ENCODE measurements at regions not wholly inside any gene's neighbourhood (a gene's known extent, or its start where the extent isn't known, plus 50 kb on each side); places are given as distances from the start of the nearest gene placed in this dataset.

- DNase-seq (no peak), ATAC-seq (no peak)
- POLR2A ChIA-PET, result no interaction called here
- Mint-ChIP-seq H3K4me3 (no peak overlapping the region), H3K27me3 (peaks cover 0 to 9% (median 2%) of the 10 kb centered on the region in 5 donors), H3K36me3 (no peaks in the 10 kb centered on the region), H3K9me3 (peaks cover 0 to 2% (median 0%) of the 10 kb centered on the region in 9 donors), H3K4me1 (no peaks in the 10 kb centered on the region), H3K27ac (no peak overlapping the region)
Measured at GRCh38 chr16:75916451-75916850, 190.2 kb upstream of the CPHXL start.

DNA sequence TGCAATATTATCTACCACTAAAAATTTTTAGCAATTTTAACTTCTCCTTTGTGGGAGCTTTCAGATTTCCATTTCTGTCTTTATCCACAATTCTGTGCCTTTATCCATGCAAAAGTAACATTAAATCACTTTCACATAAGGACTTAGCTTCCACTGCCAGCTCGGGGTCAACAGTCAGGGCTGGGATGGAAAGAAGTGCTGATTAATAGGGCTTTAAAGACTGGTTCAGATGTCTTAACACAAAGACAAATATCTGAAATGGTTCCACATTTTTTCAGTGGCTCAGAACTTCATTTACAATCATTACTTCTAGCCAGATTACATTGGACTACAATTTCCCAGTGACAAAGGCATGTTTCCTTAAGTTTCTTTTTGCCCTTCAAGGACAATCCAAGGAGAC, 191.8 kb upstream of the CPHXL start:
- Mint-ChIP-seq H3K36me3 (no peaks in the 10 kb centered on the region), H3K4me3 (no peak overlapping the region), H3K27ac (no peak overlapping the region), H3K27me3 (peaks cover 2 to 9% (median 5%) of the 10 kb centered on the region in 5 donors), H3K4me1 (no peaks in the 10 kb centered on the region), H3K9me3 (peaks cover 0 to 2% (median 0%) of the 10 kb centered on the region in 9 donors)
- POLR2A ChIA-PET, result no interaction called here
- DNase-seq, result no peak
- no peak for ATAC-seq

- Mint-ChIP-seq H3K4me3 (no peak overlapping the region), H3K36me3 (no peaks in the 10 kb centered on the region), H3K27me3 (peaks cover 0 to 9% (median 2%) of the 10 kb centered on the region in 5 donors), H3K27ac (no peak overlapping the region), H3K4me1 (no peaks in the 10 kb centered on the region), H3K9me3 (peaks cover 0 to 2% (median 0%) of the 10 kb centered on the region in 9 donors)
- POLR2A ChIA-PET, result no interaction called here
- ATAC-seq (no peak), DNase-seq (no peak)
Measured at GRCh38 chr16:75919664-75920063, 193.4 kb upstream of the CPHXL start.

- POLR2A ChIA-PET, result no interaction called here
- Mint-ChIP-seq H3K27me3 (peaks cover 0 to 9% (median 3%) of the 10 kb centered on the region in 5 donors), H3K27ac (no peak overlapping the region), H3K36me3 (no peaks in the 10 kb centered on the region), H3K4me3 (no peak overlapping the region), H3K9me3 (peaks cover 0 to 6% (median 0%) of the 10 kb centered on the region in 9 donors), H3K4me1 (no peaks in the 10 kb centered on the region)
- no peak for ATAC-seq
- no peak for DNase-seq
Measured at GRCh38 chr16:75921281-75921680, 195.0 kb upstream of the CPHXL start.

DNA sequence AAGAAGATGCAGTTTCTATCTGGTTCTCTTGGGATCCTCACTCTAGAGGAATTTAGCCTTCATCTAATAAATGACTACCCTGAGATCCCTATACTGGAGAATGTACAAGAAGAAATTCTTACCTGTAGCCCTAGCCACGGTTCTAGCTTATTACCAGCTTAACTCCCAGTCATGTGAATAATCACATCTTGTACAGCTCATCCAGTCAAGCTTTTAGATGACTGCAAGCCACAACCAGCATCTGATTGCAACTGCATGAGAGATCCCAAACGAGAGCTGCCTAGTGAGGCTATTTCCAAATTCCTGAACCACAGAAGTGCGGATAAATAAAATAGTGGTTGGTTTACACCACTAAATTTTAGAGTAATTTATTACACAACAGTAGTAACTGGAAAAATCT, 196.0 kb upstream of the CPHXL start:
- peaks cover 0 to 6% (median 0%) of the 10 kb centered on the region in 9 donors for H3K9me3 Mint-ChIP-seq
- no peak overlapping the region for H3K27ac Mint-ChIP-seq
- H3K27me3 Mint-ChIP-seq, result peaks cover 0 to 9% (median 3%) of the 10 kb centered on the region in 5 donors
- no peaks in the 10 kb centered on the region for H3K36me3 Mint-ChIP-seq
- DNase-seq (no peak), ATAC-seq (no peak)
- no peak overlapping the region for H3K4me3 Mint-ChIP-seq
- H3K4me1 Mint-ChIP-seq, result no peaks in the 10 kb centered on the region
- POLR2A ChIA-PET, result no interaction called here

DNA sequence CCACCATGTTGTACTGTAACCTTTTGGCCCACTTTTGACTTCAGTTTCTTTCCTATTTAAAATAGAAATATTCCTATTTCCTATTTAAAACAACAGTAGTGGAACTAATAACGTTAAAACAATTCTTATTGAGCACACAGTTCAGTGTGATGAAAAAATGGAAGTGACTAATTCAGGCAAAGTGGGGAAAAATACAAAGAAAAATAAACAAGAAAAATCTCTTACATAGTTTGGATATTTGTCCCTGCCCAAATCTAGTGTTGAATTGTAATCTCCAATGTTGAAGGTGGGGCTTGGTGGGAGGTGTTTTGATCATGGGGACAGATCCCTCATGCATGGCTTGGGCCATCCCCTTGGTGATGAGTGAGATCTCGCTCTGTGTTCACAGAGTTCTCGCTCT, 198.1 kb upstream of the CPHXL start:
- POLR2A ChIA-PET, result no interaction called here
- Mint-ChIP-seq H3K4me3 (no peak overlapping the region), H3K36me3 (peaks cover 0 to 6% (median 0%) of the 10 kb centered on the region in 3 donors), H3K4me1 (no peaks in the 10 kb centered on the region), H3K9me3 (peaks cover 0 to 12% (median 8%) of the 10 kb centered on the region in 9 donors), H3K27me3 (peaks cover 3 to 8% (median 4%) of the 10 kb centered on the region in 5 donors), H3K27ac (no peak overlapping the region)
- no peak for DNase-seq
- ATAC-seq, result no peak

DNA sequence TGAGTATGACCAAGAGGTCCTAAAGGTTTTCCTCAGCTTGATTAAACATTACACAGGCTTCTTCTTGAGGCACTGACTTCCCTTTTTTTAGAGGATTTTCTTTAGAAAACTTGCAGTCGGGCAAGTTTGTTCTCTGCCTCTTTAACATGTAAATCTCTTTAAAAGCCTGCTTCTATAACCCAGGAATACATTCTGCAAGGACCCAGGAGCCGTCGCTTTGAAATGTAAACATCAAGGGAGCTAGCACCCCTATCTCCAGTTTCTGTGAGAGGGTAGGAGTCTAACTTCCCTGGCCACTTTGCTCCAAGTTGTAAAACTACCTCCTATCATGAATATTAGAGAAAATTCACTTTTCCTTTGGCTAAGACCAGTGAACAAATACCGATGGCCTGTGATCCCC, 201.5 kb upstream of the CPHXL start:
- POLR2A ChIA-PET, result no interaction called here
- Mint-ChIP-seq H3K4me1 (no peaks in the 10 kb centered on the region), H3K36me3 (peaks cover 0 to 6% (median 0%) of the 10 kb centered on the region in 3 donors), H3K9me3 (peaks cover 5 to 28% (median 13%) of the 10 kb centered on the region in 9 donors), H3K4me3 (no peak overlapping the region), H3K27ac (no peak overlapping the region), H3K27me3 (peaks cover 0 to 5% (median 2%) of the 10 kb centered on the region in 5 donors)
- ATAC-seq (no peak), DNase-seq (no peak)

GRCh38 chr16:75928295-75928694, 202.0 kb upstream of the CPHXL start:
- Mint-ChIP-seq H3K4me3 (no peak overlapping the region), H3K36me3 (peaks cover 0 to 6% (median 0%) of the 10 kb centered on the region in 3 donors), H3K9me3 (peaks cover 5 to 28% (median 13%) of the 10 kb centered on the region in 9 donors), H3K4me1 (no peaks in the 10 kb centered on the region), H3K27ac (no peak overlapping the region), H3K27me3 (peaks cover 0 to 5% (median 2%) of the 10 kb centered on the region in 5 donors)
- POLR2A ChIA-PET, result no interaction called here
- no peak for ATAC-seq
- no peak for DNase-seq

DNA sequence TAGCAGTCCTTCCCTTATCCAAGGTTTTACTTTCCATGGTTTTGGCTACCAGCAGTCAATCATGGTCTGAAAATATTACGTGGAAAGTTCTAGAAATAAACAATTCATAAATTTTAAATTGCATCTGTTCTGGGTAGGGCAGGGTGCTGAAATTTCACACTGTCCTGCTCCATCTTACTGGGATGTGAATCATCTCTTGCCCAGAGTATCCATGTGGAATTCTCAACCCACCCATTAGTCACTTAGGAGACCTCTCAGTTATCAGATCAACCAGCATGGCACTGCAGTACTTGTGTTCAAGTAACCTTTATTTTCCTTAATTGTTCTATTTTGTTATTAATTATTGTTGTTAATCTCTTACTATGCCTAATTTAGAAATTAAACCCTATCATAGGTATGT, 202.8 kb upstream of the CPHXL start:
- POLR2A ChIA-PET, result no interaction called here
- H3K27ac Mint-ChIP-seq, result no peak overlapping the region
- DNase-seq (no peak), ATAC-seq (no peak)
- H3K4me1 Mint-ChIP-seq, result no peaks in the 10 kb centered on the region
- peaks cover 0 to 5% (median 2%) of the 10 kb centered on the region in 5 donors for H3K27me3 Mint-ChIP-seq
- peaks cover 5 to 28% (median 13%) of the 10 kb centered on the region in 9 donors for H3K9me3 Mint-ChIP-seq
- no peak overlapping the region for H3K4me3 Mint-ChIP-seq
- peaks cover 0 to 6% (median 0%) of the 10 kb centered on the region in 3 donors for H3K36me3 Mint-ChIP-seq

DNA sequence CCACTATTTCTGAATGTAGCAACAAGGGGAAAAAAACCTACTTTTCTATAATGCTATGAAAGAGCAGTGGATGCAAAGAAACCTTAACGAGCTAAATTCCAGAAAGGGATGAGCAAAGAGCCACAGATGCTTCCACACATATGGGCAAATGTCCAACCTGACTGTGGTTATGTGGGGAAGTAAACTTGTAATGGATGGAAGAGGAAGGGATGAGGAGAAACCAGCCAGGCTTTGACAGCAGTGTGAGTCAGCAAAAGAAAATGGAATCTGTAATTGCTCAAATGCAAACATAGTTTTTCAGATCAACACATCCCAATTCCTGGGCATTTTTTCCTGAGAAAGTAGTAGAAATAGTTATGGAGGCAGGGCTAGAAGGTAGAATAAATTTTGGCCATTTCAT, 204.8 kb upstream of the CPHXL start:
- peaks cover 0 to 7% (median 1%) of the 10 kb centered on the region in 5 donors for H3K27me3 Mint-ChIP-seq
- no peak overlapping the region for H3K4me3 Mint-ChIP-seq
- DNase-seq, result no peak
- POLR2A ChIA-PET, result no interaction called here
- no peaks in the 10 kb centered on the region for H3K4me1 Mint-ChIP-seq
- peaks cover 5 to 28% (median 10%) of the 10 kb centered on the region in 9 donors for H3K9me3 Mint-ChIP-seq
- ATAC-seq, result no peak
- peaks cover 0 to 6% (median 0%) of the 10 kb centered on the region in 3 donors for H3K36me3 Mint-ChIP-seq
- H3K27ac Mint-ChIP-seq, result no peak overlapping the region

GRCh38 chr16:75931970-75932369, 205.7 kb upstream of the CPHXL start:
- no peak overlapping the region for H3K4me3 Mint-ChIP-seq
- POLR2A ChIA-PET, result no interaction called here
- no peak overlapping the region for H3K27ac Mint-ChIP-seq

GRCh38 chr16:75938818-75939217, 212.5 kb upstream of the CPHXL start:
- H3K4me3 Mint-ChIP-seq, result no peak overlapping the region
- no peak for ATAC-seq
- DNase-seq, result peak in 1 of 10 donors; percentile 61
- POLR2A ChIA-PET, result no interaction called here
- no peak overlapping the region for H3K27ac Mint-ChIP-seq
- H3K36me3 Mint-ChIP-seq, result no peaks in the 10 kb centered on the region
- peaks cover 0 to 3% (median 2%) of the 10 kb centered on the region in 5 donors for H3K27me3 Mint-ChIP-seq
- H3K9me3 Mint-ChIP-seq, result peaks cover 0 to 2% (median 0%) of the 10 kb centered on the region in 9 donors
- no peaks in the 10 kb centered on the region for H3K4me1 Mint-ChIP-seq

More at GRCh38 chr16:75931970-75932369, 205.7 kb upstream of the CPHXL start:
- Mint-ChIP-seq H3K27me3 (peaks cover 0 to 7% (median 1%) of the 10 kb centered on the region in 5 donors), H3K9me3 (peaks cover 5 to 28% (median 10%) of the 10 kb centered on the region in 9 donors), H3K4me1 (no peaks in the 10 kb centered on the region), H3K36me3 (peaks cover 0 to 6% (median 0%) of the 10 kb centered on the region in 3 donors)
- ATAC-seq (no peak), DNase-seq (no peak)

- Mint-ChIP-seq H3K4me3 (no peak overlapping the region), H3K36me3 (no peaks in the 10 kb centered on the region), H3K9me3 (peaks cover 0 to 2% (median 0%) of the 10 kb centered on the region in 9 donors), H3K4me1 (no peaks in the 10 kb centered on the region), H3K27ac (no peak overlapping the region), H3K27me3 (peaks cover 0 to 3% (median 2%) of the 10 kb centered on the region in 5 donors)
- POLR2A ChIA-PET, result no interaction called here
- no peak for ATAC-seq
- no peak for DNase-seq
Measured at GRCh38 chr16:75942351-75942750, 216.1 kb upstream of the CPHXL start.

GRCh38 chr16:75942936-75943335, 216.6 kb upstream of the CPHXL start:
- no peak for DNase-seq
- POLR2A ChIA-PET, result no interaction called here

More at GRCh38 chr16:75942936-75943335, 216.6 kb upstream of the CPHXL start:
- H3K36me3 Mint-ChIP-seq, result no peaks in the 10 kb centered on the region
- H3K9me3 Mint-ChIP-seq, result peaks cover 0 to 2% (median 0%) of the 10 kb centered on the region in 9 donors
- H3K27me3 Mint-ChIP-seq, result peaks cover 0 to 3% (median 2%) of the 10 kb centered on the region in 5 donors
- H3K27ac Mint-ChIP-seq, result no peak overlapping the region
- no peaks in the 10 kb centered on the region for H3K4me1 Mint-ChIP-seq
- ATAC-seq, result no peak
- no peak overlapping the region for H3K4me3 Mint-ChIP-seq

Data from naive thymus-derived CD8-positive, alpha-beta T cell (primary cell).